GM13977 (cell line): ENCODE measurements at regions not wholly inside any gene's neighbourhood (a gene's known extent, or its start where the extent isn't known, plus 50 kb on each side); places are given as distances from the start of the nearest gene placed in this dataset.

ENCODE experiments used
- DNase-seq: peaks from one replicate; pipeline ENCODE4 v3.0.0; 2012; ENCODE audit warnings: low spot score
- in situ Hi-C: fragments of 300-500 bp; cut with MboI; formaldehyde crosslinking; loops from one replicate; pipeline ENCODE4 v1.12.0; 2022; ENCODE audit warnings: low sequenced_read_pairs, low pct_unique_long_range_greater_than_20kb, mixed read lengths, inconsistent platforms; ENCODE audit not compliant: unreplicated experiment
- TF ChIP-seq, protein P1 (sequence below): IDR thresholded peaks from 2 replicates; pipeline ENCODE4 v1.5.1; 2012; ENCODE audit warnings: mild to moderate bottlenecking, control low read depth; ENCODE audit not compliant: insufficient read depth; ENCODE audit errors: extremely low read depth, missing control alignments

DNA sequence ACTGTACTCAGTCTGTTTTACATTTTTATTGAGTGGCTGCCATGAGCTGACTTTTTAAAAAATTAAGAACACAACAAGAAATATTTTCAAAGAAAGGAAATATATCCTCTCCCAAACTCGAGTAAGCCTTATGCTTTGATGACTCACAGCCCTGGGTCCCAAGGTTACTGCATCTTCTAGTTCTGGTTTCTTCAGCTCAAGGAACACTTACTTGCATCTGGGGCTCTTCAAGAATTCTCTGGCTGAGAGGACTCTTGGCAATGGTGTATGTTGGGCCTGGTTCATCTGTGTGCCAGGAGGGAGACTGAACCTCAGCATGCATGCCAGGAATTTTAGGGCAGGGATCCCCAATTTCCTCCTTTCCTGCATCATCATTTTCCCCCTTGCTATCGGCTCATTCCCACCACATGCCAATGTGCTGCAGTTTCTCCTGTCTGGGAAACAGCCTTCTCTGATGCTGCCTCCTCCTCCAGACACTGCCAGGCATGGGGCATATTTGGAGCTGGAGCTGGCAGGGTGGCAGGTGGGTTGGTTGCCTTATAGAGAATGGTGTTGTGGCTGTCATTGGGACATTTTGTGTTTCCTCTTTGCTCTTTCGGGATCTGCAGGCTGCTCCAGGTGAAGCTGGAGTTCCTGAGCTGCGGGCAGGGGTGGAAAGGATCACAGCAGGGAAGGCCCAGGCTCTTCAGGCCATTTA lies 192.2 kb upstream of the HS6ST1 start:
- DNase-seq, result no peak
- in situ Hi-C loops, result no loop called here
- TF ChIP-seq, protein P1, sequence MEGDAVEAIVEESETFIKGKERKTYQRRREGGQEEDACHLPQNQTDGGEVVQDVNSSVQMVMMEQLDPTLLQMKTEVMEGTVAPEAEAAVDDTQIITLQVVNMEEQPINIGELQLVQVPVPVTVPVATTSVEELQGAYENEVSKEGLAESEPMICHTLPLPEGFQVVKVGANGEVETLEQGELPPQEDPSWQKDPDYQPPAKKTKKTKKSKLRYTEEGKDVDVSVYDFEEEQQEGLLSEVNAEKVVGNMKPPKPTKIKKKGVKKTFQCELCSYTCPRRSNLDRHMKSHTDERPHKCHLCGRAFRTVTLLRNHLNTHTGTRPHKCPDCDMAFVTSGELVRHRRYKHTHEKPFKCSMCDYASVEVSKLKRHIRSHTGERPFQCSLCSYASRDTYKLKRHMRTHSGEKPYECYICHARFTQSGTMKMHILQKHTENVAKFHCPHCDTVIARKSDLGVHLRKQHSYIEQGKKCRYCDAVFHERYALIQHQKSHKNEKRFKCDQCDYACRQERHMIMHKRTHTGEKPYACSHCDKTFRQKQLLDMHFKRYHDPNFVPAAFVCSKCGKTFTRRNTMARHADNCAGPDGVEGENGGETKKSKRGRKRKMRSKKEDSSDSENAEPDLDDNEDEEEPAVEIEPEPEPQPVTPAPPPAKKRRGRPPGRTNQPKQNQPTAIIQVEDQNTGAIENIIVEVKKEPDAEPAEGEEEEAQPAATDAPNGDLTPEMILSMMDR, result no peak

DNA sequence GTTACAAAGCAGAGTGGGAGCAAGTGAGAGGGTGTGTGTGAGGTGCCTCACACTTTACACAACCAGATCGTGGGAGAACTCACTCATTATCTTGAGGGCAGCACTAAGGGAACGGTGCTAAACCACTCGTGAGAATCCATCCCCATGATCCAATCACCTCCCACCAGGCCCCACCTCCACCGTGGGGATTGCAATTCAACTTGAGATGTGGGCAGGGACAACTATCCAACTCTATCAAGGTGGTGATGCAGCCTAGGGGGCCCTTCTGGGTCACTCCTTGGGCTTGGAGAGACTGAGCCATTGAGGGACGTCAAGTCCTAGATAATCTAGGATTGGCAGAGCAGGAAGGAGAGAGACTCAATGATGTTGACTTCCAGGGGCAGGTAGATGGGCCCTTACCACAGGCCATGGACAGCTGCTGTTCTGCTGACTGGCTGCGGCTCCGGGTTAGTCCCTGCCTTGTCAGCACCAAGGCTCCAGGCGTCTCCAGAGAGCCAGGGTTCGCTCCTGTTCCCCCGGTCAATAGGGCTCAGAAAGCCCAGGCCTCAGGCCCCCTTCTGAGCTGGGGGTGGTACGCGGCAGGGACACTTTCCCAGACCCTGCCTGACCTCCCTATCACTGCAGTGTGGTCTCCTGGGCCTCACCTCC lies 193.2 kb upstream of the HS6ST1 start:
- DNase-seq, result no peak
- TF ChIP-seq, protein P1, result no peak
- in situ Hi-C loops, result no loop called here

DNA sequence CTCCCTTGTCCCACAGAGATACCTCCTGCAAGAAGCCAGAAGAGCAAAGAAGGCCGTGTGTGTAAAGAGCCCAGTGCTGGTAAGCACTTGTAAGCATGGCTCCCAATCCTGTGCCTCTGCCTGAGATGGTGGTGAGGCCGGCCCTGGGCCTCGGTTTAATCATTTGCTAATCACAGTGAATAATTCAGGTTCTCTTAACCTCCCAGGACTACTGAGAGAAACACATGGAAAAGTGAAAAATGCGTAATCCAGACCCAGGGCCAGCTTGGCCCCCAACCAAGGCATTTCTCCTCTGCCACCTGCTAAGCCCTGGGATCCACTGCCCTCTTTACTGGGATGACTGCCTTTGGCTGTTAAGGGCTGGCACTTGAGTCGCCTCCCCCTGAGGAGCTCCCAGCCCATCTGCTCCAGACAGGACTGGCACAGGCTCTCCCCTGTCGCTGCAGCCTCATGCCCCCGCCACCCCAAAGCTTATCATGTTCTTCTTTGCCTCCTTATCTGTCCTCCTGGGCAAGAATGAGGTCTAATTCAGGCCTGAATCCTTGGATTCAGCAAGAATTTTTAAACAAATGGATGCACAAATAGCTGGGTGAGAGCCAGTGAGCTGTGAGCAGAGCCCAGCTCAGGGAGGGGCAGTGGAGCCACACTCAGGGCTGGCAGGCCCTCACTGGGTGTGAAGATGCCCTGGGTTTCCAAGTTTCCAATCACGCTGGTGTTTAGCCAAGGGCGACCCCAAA lies 193.9 kb upstream of the HS6ST1 start:
- TF ChIP-seq, protein P1, result no peak
- in situ Hi-C loops, result no loop called here
- DNase-seq, result no peak

DNA sequence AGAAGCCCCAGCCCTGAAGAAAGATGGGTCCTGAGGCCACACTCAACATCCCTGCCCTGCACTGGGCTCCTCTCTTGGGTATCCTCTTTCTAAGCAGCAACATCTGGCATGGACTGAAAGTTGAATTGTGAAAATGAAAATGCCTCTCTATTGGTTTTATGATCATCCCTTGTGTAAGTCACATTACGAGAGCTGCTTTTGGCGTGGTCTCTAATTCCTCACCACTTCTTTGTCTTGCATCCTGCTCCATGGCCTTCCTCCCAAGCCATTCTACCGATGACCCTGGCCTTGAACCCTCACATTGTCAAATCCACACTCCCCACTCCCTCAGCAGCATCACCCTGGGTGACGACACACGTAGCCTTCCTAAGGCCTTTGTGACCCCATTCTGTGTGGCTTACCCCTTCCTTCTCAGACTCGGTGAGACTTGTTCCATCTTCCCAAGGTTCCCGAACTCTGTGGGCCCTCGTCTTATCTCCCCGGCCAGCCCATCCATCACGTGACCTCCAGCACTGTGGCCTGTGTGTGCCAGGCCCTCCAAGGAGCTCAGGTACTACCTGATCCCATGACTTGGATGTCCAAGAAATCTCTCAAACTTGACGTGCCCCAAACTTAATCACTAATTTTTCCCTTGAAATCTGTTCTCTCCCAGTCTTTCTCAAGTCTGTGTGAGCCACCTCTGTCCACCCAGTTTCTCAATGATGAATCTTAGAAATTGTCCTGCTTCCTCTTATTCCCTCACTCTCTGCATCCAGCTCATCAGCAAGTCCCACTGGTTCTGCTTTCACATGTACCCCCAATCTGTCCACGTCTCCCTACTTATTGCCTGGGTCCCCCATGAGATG lies 194.7 kb upstream of the HS6ST1 start:
- in situ Hi-C loops, result no loop called here

DNA sequence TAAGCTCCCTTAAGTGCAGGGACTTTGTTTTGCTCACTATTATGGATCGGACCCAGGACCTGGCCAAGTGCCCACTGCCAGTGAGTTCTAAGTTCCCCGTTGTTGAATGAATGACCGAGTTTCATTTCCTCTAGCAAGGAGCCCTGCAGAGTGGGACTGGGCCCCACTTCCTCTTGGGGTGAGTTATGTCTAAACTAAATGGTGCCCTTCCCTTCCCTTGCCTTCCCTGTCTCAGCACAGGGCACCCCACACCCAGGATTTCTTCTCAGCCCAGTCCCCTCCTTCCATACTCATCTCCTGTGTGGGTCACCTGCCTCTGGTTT lies 195.3 kb upstream of the HS6ST1 start:
- in situ Hi-C loops, result no loop called here
- TF ChIP-seq, protein P1, result no peak
- DNase-seq, result no peak

More for the DNA sequence above, 194.7 kb upstream of the HS6ST1 start:
- DNase-seq, result no peak
- TF ChIP-seq, protein P1, result no peak

DNA sequence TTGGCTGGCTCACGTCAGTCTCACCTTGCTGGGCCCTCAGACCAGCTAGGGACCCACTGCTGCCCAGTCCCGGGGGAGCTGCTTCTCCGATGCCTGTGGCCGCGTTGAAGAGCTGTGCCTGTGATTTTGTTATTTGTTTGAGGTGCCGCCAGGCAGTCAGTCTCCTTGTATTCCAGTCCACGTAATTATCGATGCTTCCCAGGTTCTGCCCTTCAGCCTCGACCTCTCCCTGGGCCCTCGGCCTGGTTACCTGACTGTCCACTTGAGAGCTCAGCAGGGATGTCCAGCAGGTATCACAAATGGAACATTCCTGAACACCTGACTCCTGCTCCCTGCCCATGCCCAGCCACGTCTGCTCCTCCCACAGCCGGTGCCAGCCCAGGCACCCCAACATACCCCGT lies 195.9 kb upstream of the HS6ST1 start:
- TF ChIP-seq, protein P1, result no peak
- in situ Hi-C loops, result no loop called here
- DNase-seq, result no peak
